ENCODE measurements at regions not wholly inside any gene's neighbourhood (a gene's known extent, or its start where the extent isn't known, plus 50 kb on each side); places are given as distances from the start of the nearest gene placed in this dataset.

DNA sequence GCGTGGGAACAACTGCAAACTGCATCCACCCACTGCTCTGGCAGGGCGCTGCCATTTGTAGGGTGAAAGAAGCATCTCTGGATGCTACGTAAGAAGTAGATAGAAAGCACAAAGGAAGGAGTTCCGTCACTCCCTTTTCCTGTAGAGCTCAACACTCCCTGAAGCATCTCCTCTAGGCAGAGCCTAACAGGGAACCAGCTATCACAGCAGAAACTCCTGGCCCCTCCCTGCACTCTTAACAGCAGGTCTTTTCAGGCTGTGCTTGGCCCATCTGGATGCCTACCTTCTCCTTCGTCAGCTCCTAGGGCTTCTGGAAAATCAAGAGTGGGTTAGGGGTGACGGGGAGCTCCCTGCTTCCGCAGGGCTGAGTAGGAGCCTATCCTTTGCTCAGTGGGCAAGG is 112.9 kb upstream of the TLL1 start:
- Histone ChIP-seq H3K27ac (ENCODE audit: low read depth, low read length) (no peak overlapping the region), H3K36me3 (ENCODE audit: control insufficient read depth, low read length) (no peaks in the 10 kb centered on the region), H3K4me1 (ENCODE audit: control insufficient read depth, low read length) (no peaks in the 10 kb centered on the region), H4K20me1 (ENCODE audit: control insufficient read depth, insufficient read depth, low read depth, low read length) (no peaks in the 10 kb centered on the region), H3K4me3 (ENCODE audit: low read length) (no peak overlapping the region), H3F3A (ENCODE audit: control insufficient read depth, insufficient read depth) (no peaks in the 10 kb centered on the region), H3K9me2 (replicated peaks; ENCODE audit: control insufficient read depth, low read length) (no peaks in the 10 kb centered on the region), H3K27me3 (ENCODE audit: control insufficient read depth, low read length) (no peaks in the 10 kb centered on the region), H3K79me2 (ENCODE audit: control insufficient read depth, low read length) (no peaks in the 10 kb centered on the region), H3K9me3 (ENCODE audit: control insufficient read depth, insufficient read depth, low read length) (no peaks in the 10 kb centered on the region), H3K4me2 (ENCODE audit: low read length) (no peak overlapping the region)
- TF ChIP-seq CTCF (IDR thresholded peaks at IDR 0.05; ENCODE audit: low read depth, low read length, poor library complexity, severe bottlenecking): no peak

- Histone ChIP-seq H3K4me1 (ENCODE audit: control insufficient read depth, low read length) (no peaks in the 10 kb centered on the region), H3K27ac (ENCODE audit: low read depth, low read length) (no peak overlapping the region), H3K79me2 (ENCODE audit: control insufficient read depth, low read length) (no peaks in the 10 kb centered on the region), H3K36me3 (ENCODE audit: control insufficient read depth, low read length) (no peaks in the 10 kb centered on the region), H3K27me3 (ENCODE audit: control insufficient read depth, low read length) (no peaks in the 10 kb centered on the region), H4K20me1 (ENCODE audit: control insufficient read depth, insufficient read depth, low read depth, low read length) (no peaks in the 10 kb centered on the region), H3K9me2 (replicated peaks; ENCODE audit: control insufficient read depth, low read length) (no peaks in the 10 kb centered on the region), H3F3A (ENCODE audit: control insufficient read depth, insufficient read depth) (no peaks in the 10 kb centered on the region), H3K4me2 (ENCODE audit: low read length) (no peak overlapping the region), H3K4me3 (ENCODE audit: low read length) (no peak overlapping the region), H3K9me3 (ENCODE audit: control insufficient read depth, insufficient read depth, low read length) (no peaks in the 10 kb centered on the region)
- TF ChIP-seq EZH2phosphoT487 (IDR thresholded peaks at IDR 0.05; ENCODE audit: borderline replicate concordance, low read length): no peak
Observed at GRCh38 chr4:165761963-165762362, 111.1 kb upstream of the TLL1 start.

DNA sequence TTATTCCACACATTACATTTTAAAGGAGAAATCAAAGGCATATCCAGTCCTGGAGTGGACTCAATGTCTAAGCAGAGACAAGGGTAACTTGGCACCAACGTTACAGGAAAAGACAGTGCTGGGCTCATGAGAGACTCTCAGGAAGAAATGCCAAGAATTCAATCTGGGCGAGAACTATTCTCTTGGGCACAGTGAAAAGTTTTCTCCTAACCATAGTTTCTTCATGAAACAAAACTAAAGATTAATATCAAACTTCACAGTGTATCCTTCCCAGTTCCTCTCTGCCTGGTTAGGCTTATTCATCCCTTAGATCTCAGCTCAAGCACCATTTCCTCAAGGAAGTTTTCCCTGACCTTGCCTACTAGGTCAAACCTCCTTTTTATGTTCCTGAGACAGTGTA is 109.4 kb upstream of the TLL1 start:
- TF ChIP-seq EZH2phosphoT487 (IDR thresholded peaks at IDR 0.05; ENCODE audit: borderline replicate concordance, low read length): no peak
- no peak for TF ChIP-seq CTCF (IDR thresholded peaks at IDR 0.05; ENCODE audit: low read depth, low read length, poor library complexity, severe bottlenecking)
- no peaks in the 10 kb centered on the region for H3K9me3 ChIP-seq (ENCODE audit: control insufficient read depth, insufficient read depth, low read length)
- H3K27me3 ChIP-seq (ENCODE audit: control insufficient read depth, low read length): no peaks in the 10 kb centered on the region
- no peaks in the 10 kb centered on the region for H3K9me2 ChIP-seq (replicated peaks; ENCODE audit: control insufficient read depth, low read length)
- no peaks in the 10 kb centered on the region for H4K20me1 ChIP-seq (ENCODE audit: control insufficient read depth, insufficient read depth, low read depth, low read length)
- no peaks in the 10 kb centered on the region for H3F3A ChIP-seq (ENCODE audit: control insufficient read depth, insufficient read depth)
- no peak overlapping the region for H3K4me3 ChIP-seq (ENCODE audit: low read length)
- H3K79me2 ChIP-seq (ENCODE audit: control insufficient read depth, low read length): no peaks in the 10 kb centered on the region
- no peak overlapping the region for H3K27ac ChIP-seq (ENCODE audit: low read depth, low read length)
- no peaks in the 10 kb centered on the region for H3K4me1 ChIP-seq (ENCODE audit: control insufficient read depth, low read length)
- H3K36me3 ChIP-seq (ENCODE audit: control insufficient read depth, low read length): no peaks in the 10 kb centered on the region
- H3K4me2 ChIP-seq (ENCODE audit: low read length): no peak overlapping the region

DNA sequence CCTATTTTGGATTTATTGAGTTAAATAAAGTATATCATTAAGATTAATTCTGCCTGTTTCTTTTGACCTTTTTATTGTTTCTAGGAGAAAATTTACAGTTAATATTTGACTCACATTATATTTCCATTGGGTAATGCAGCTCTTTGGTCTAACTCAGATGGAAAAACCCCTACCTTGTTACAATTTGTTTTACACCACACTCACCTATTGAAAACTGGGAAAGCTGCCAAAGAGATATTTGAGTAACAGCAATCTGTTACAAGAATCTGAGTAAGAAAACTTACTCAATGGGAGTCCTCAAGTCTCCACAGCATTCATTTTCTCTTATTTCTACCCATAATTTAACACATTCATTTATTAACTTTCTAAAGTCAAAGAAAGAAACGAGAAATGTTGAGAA is 108.0 kb upstream of the TLL1 start:
- no peak overlapping the region for H3K4me3 ChIP-seq (ENCODE audit: low read length)
- no peaks in the 10 kb centered on the region for H3K9me2 ChIP-seq (replicated peaks; ENCODE audit: control insufficient read depth, low read length)
- H3K4me2 ChIP-seq (ENCODE audit: low read length): no peak overlapping the region
- TF ChIP-seq CTCF (IDR thresholded peaks at IDR 0.05; ENCODE audit: low read depth, low read length, poor library complexity, severe bottlenecking): no peak
- TF ChIP-seq EZH2phosphoT487 (IDR thresholded peaks at IDR 0.05; ENCODE audit: borderline replicate concordance, low read length): no peak
- no peaks in the 10 kb centered on the region for H3K36me3 ChIP-seq (ENCODE audit: control insufficient read depth, low read length)
- no peaks in the 10 kb centered on the region for H3K79me2 ChIP-seq (ENCODE audit: control insufficient read depth, low read length)
- no peaks in the 10 kb centered on the region for H3K4me1 ChIP-seq (ENCODE audit: control insufficient read depth, low read length)
- H3K27me3 ChIP-seq (ENCODE audit: control insufficient read depth, low read length): no peaks in the 10 kb centered on the region
- H4K20me1 ChIP-seq (ENCODE audit: control insufficient read depth, insufficient read depth, low read depth, low read length): no peaks in the 10 kb centered on the region
- H3K27ac ChIP-seq (ENCODE audit: low read depth, low read length): no peak overlapping the region
- H3K9me3 ChIP-seq (ENCODE audit: control insufficient read depth, insufficient read depth, low read length): no peaks in the 10 kb centered on the region
- no peaks in the 10 kb centered on the region for H3F3A ChIP-seq (ENCODE audit: control insufficient read depth, insufficient read depth)

All from DOHH2 (cell line).